PC-9 (cell line): ENCODE measurements at regions not wholly inside any gene's neighbourhood (a gene's known extent, or its start where the extent isn't known, plus 50 kb on each side); places are given as distances from the start of the nearest gene placed in this dataset.

Experiments
- CTCF ChIP-seq: fragments of 200-600 bp; sonication (generic); conservative IDR thresholded peaks from 2 replicates; pipeline ENCODE4 v1.6.1; 2017; ENCODE audit warnings: mixed run types, antibody characterized with exemption, mild to moderate bottlenecking, moderate library complexity
- EZH2 ChIP-seq: fragments of 200-600 bp; sonication (generic); IDR thresholded peaks from 2 replicates; pipeline ENCODE4 v1.8.0; 2017; ENCODE audit warnings: antibody characterized with exemption, low read depth

- TF ChIP-seq CTCF (no peak), EZH2 (no peak)
Measured at GRCh38 chr7:89606511-89606910, 547.8 kb upstream of the STEAP1 start.
